Spleen (tissue), 7 donors: ENCODE measurements at regions not wholly inside any gene's neighbourhood (a gene's known extent, or its start where the extent isn't known, plus 50 kb on each side); places are given as distances from the start of the nearest gene placed in this dataset.

Experiments used
- CTCF ChIP-seq, 11 experiments: fragments of 200-600 bp in 7 of 11; fragments of 450-650 bp in 4 of 11; sonication (generic) in 4 of 11; IDR thresholded peaks in 8 of 11; conservative IDR thresholded peaks in 3 of 11; 1 replicate in 7 of 11; 2 replicates in 4 of 11; pipeline versions ENCODE4 v1.4.0 to v1.8.0; 2016 to 2021; ENCODE audit warnings: antibody characterized with exemption in 11 of 11, inconsistent platforms in 4 of 11, mild to moderate bottlenecking in 1 of 11
- POLR2A ChIP-seq, 3 donors: fragments of 450-650 bp; IDR thresholded peaks; one replicate each; pipeline ENCODE4 v1.5.1; 2017; ENCODE audit warnings: antibody characterized with exemption in 3 of 3, mild to moderate bottlenecking in 1 of 3
- POLR2AphosphoS5 ChIP-seq, 3 donors: sonication (generic); formaldehyde crosslinking; IDR thresholded peaks; one replicate each; pipeline ENCODE4 v1.5.1; 2017; ENCODE audit warnings: antibody characterized with exemption in 3 of 3
- donor health status: DM: no; HTN: no; CAD: no; lungs with moderate emphysema.
- donor health status: DM: no; HTN: no; CAD: no.
- donor health status: DM: no; HTN: no; CAD: no.

GRCh38 chr7:35399840-35400239 lies 145.9 kb upstream of the TBX20 start:
- TF ChIP-seq CTCF (IDR thresholded peaks at IDR 0.05 in 8 of 11, conservative IDR thresholded peaks at IDR 0.05 in 3 of 11), result no peak
- no peak for TF ChIP-seq POLR2A (IDR thresholded peaks at IDR 0.05)
- no peak for TF ChIP-seq POLR2AphosphoS5 (IDR thresholded peaks at IDR 0.05)
